Hepatocyte (in vitro differentiated cells): ENCODE measurements at regions not wholly inside any gene's neighbourhood (a gene's known extent, or its start where the extent isn't known, plus 50 kb on each side); places are given as distances from the start of the nearest gene placed in this dataset.
"Not testable (repeated sequence)": the region's sequence is repeated elsewhere in the genome, so short reads cannot be mapped to it uniquely, and the experiment has no call there.

Source experiments
- DNase-seq: peaks from one replicate; pipeline ENCODE4 v3.0.0-alpha.2; 2016; ENCODE audit warnings: low spot score
- H2AFZ ChIP-seq: fragments of 200-600 bp; sonication (generic); 2 replicates; pipeline ENCODE4 v1.6.0; 2016; ENCODE audit warnings: antibody characterized with exemption, mild to moderate bottlenecking
- H3K27ac ChIP-seq: fragments of 200-600 bp; sonication (generic); 2 replicates; pipeline ENCODE4 v1.5.1; 2016; ENCODE audit warnings: mild to moderate bottlenecking
- H3K27me3 ChIP-seq: fragments of 200-600 bp; sonication (generic); 2 replicates; pipeline ENCODE4 v1.6.1; 2016
- H3K36me3 ChIP-seq: fragments of 200-600 bp; sonication (generic); replicated peaks from 2 replicates; pipeline ENCODE4 v1.5.1; 2016; ENCODE audit warnings: low read depth; ENCODE audit not compliant: insufficient read depth
- H3K4me1 ChIP-seq: fragments of 200-600 bp; sonication (generic); 2 replicates; pipeline ENCODE4 v1.5.1; 2016; ENCODE audit warnings: mild to moderate bottlenecking, moderate library complexity; ENCODE audit not compliant: insufficient read depth
- H3K4me2 ChIP-seq: fragments of 200-600 bp; sonication (generic); 2 replicates; pipeline ENCODE4 v1.6.0; 2016
- H3K4me3 ChIP-seq: fragments of 200-600 bp; sonication (generic); 2 replicates; pipeline ENCODE4 v1.5.1; 2016; ENCODE audit warnings: mild to moderate bottlenecking
- H3K79me2 ChIP-seq: fragments of 200-600 bp; sonication (generic); 2 replicates; pipeline ENCODE4 v1.6.0; 2017; ENCODE audit warnings: mild to moderate bottlenecking
- H3K9me2 ChIP-seq: fragments of 200-600 bp; sonication (generic); replicated peaks from 2 replicates; pipeline ENCODE4 v1.6.0; 2017; ENCODE audit warnings: mild to moderate bottlenecking; ENCODE audit not compliant: insufficient read depth
- H3K9me3 ChIP-seq: fragments of 200-600 bp; sonication (generic); 2 replicates; pipeline ENCODE4 v1.5.1; 2016; ENCODE audit warnings: low read depth, mild to moderate bottlenecking
- H4K20me1 ChIP-seq: fragments of 200-600 bp; sonication (generic); 2 replicates; pipeline ENCODE4 v1.6.0; 2016; ENCODE audit warnings: mild to moderate bottlenecking; ENCODE audit not compliant: insufficient read depth, poor library complexity, severe bottlenecking
- CTCF ChIP-seq: fragments of 200-600 bp; sonication (generic); IDR thresholded peaks from 2 replicates; pipeline ENCODE4 v1.5.1; 2016; ENCODE audit warnings: antibody characterized with exemption, mild to moderate bottlenecking; ENCODE audit not compliant: poor library complexity
- EZH2 ChIP-seq: fragments of 200-600 bp; sonication (generic); IDR thresholded peaks from 2 replicates; pipeline ENCODE4 v1.6.1; 2016; ENCODE audit warnings: antibody characterized with exemption, mild to moderate bottlenecking, borderline replicate concordance
- EZH2phosphoT487 ChIP-seq: fragments of 200-600 bp; sonication (generic); IDR thresholded peaks from one replicate; pipeline ENCODE4 v1.6.1; 2018; ENCODE audit warnings: antibody characterized with exemption, mild to moderate bottlenecking, low read depth, moderate library complexity; ENCODE audit not compliant: unreplicated experiment, severe bottlenecking
- WGBS: methylation state at CpG from one replicate; pipeline ENCODE4 v1.1.6; 2016; ENCODE audit warnings: low lambda C conversion rate; ENCODE audit errors: missing lambda C conversion rate; 5-methylcytosine and 5-hydroxymethylcytosine counted together

- H3K36me3 ChIP-seq, result no peaks in the 10 kb centered on the region
- no peak overlapping the region for H2AFZ ChIP-seq
- no peaks in the 10 kb centered on the region for H3K9me3 ChIP-seq
- no peak overlapping the region for H3K4me3 ChIP-seq
- H3K4me2 ChIP-seq, result no peak overlapping the region
- TF ChIP-seq EZH2phosphoT487, result no peak
- no peak for TF ChIP-seq CTCF
- no peak for TF ChIP-seq EZH2
- no peaks in the 10 kb centered on the region for H4K20me1 ChIP-seq
- no peaks in the 10 kb centered on the region for H3K9me2 ChIP-seq
- no peaks in the 10 kb centered on the region for H3K4me1 ChIP-seq
- no peak overlapping the region for H3K27ac ChIP-seq
- no peak for DNase-seq
- H3K27me3 ChIP-seq, result no peaks in the 10 kb centered on the region
- H3K79me2 ChIP-seq, result no peaks in the 10 kb centered on the region
Observed at GRCh38 chr14:27320261-27320660, 722.4 kb upstream of the NOVA1 start.

GRCh38 chr14:27327095-27327494, 729.3 kb upstream of the NOVA1 start:
- no peak overlapping the region for H3K4me2 ChIP-seq
- no peak overlapping the region for H2AFZ ChIP-seq
- H3K79me2 ChIP-seq, result no peaks in the 10 kb centered on the region
- no peaks in the 10 kb centered on the region for H3K9me2 ChIP-seq
- H3K4me3 ChIP-seq, result no peak overlapping the region
- no peak overlapping the region for H3K27ac ChIP-seq
- WGBS, result 68% methylated on average over 3 of the region's 3 CpGs
- TF ChIP-seq CTCF (no peak), EZH2 (no peak), EZH2phosphoT487 (no peak)
- H3K27me3 ChIP-seq, result no peaks in the 10 kb centered on the region
- no peaks in the 10 kb centered on the region for H3K9me3 ChIP-seq
- DNase-seq, result no peak
- H3K36me3 ChIP-seq, result no peaks in the 10 kb centered on the region
- H4K20me1 ChIP-seq, result no peaks in the 10 kb centered on the region
- H3K4me1 ChIP-seq, result no peaks in the 10 kb centered on the region

GRCh38 chr14:27338012-27338411, 740.2 kb upstream of the NOVA1 start:
- H3K27me3 ChIP-seq, result no peaks in the 10 kb centered on the region
- H3K27ac ChIP-seq, result no peak overlapping the region
- H2AFZ ChIP-seq, result no peak overlapping the region
- H3K4me3 ChIP-seq, result no peak overlapping the region
- no peaks in the 10 kb centered on the region for H3K79me2 ChIP-seq
- no peaks in the 10 kb centered on the region for H3K4me1 ChIP-seq
- H3K9me3 ChIP-seq, result no peaks in the 10 kb centered on the region
- H3K9me2 ChIP-seq, result no peaks in the 10 kb centered on the region
- WGBS, result 87% methylated on average over 2 of the region's 2 CpGs
- H3K4me2 ChIP-seq, result no peak overlapping the region
- TF ChIP-seq EZH2phosphoT487, result no peak
- no peak for TF ChIP-seq CTCF
- no peak for TF ChIP-seq EZH2
- H4K20me1 ChIP-seq, result no peaks in the 10 kb centered on the region
- DNase-seq, result no peak
- H3K36me3 ChIP-seq, result no peaks in the 10 kb centered on the region

- H3K27ac ChIP-seq, H3K27me3 ChIP-seq, DNase-seq, H3K4me2 ChIP-seq, H3K79me2 ChIP-seq, H3K9me2 ChIP-seq, H3K9me3 ChIP-seq, H3K36me3 ChIP-seq, H4K20me1 ChIP-seq, H3K4me3 ChIP-seq, H3K4me1 ChIP-seq, H2AFZ ChIP-seq: not testable (repeated sequence)
- 87% methylated on average over 8 of the region's 8 CpGs for WGBS
Observed at GRCh38 chr14:27363036-27363435, 765.2 kb upstream of the NOVA1 start.
